CD4-positive, alpha-beta T cell treated with Interleukin-2 at 100 ng/mL for 4 hours (primary cell): ENCODE measurements at regions not wholly inside any gene's neighbourhood (a gene's known extent, or its start where the extent isn't known, plus 50 kb on each side); places are given as distances from the start of the nearest gene placed in this dataset.

Experiments
- DNase-seq: peaks from one replicate; pipeline ENCODE4 v3.0.0-alpha.2; 2020; ENCODE audit warnings: low spot score

DNA sequence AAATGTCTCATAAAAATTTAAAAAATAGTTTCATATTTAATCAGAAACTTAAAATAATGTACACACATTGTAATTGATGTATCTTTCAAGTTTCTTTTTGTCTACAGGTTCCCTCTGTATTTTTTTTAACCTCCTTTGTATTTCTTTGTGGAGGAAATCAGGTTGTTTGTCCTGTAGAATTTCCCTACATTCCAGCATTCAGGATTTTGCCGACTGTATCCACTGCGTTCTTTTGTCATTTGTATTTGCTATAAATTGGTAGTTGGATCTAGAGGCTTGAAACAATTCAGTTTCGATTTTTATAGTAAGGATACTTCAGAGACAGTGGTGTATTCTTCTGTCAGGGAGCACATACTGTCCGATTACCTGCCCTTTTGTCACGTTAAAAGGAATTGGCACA is 367.2 kb downstream of the SOX2 start:
- DNase-seq: no peak

- no peak for DNase-seq
Observed at GRCh38 chr3:182081096-182081495, 369.4 kb downstream of the SOX2 start.

DNA sequence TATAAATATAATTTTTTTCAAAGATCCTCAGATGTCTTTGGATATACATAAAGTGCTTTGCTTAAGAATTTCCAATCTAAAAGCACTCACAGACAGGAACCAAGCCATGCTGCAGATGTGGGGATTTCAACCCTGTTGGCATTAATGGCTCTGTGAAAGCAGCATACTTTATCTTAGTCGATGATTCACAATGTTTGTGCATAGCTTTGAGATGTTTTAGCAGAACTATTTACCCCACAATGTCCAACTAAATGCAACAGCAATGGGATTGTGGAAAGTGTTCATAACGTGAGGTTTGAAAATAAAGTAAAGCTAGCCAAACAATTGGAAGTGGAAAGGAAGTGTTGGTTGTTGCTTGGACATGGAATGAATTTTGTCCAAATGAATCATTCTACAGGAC is 371.4 kb downstream of the SOX2 start:
- DNase-seq: no peak

- no peak for DNase-seq
Observed at GRCh38 chr3:182092662-182093262, 381.0 kb downstream of the SOX2 start.

GRCh38 chr3:182094321-182094720 is 382.6 kb downstream of the SOX2 start:
- DNase-seq: no peak

GRCh38 chr3:182104881-182105280 is 393.2 kb downstream of the SOX2 start:
- no peak for DNase-seq

GRCh38 chr3:182105875-182106274 is 394.1 kb downstream of the SOX2 start:
- no peak for DNase-seq

DNA sequence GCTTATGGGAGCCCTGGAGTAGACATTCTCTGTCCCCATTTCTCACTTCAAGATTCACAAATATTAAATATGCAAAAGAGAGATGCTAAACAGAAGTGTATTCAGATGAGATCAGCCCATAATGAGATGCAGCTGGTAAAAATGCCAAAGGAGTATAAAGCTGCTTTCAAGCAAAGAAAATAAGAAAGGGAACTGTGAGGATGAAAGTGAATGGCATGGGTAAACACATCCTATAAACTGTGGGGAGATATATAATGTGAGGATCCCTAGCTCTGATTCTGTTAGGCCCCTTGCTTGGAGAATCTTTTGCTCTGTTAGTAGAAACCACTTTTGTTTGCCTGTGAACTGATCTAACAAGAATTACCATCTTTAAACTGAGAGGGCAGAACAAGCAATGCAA is 396.6 kb downstream of the SOX2 start:
- DNase-seq: no peak

DNA sequence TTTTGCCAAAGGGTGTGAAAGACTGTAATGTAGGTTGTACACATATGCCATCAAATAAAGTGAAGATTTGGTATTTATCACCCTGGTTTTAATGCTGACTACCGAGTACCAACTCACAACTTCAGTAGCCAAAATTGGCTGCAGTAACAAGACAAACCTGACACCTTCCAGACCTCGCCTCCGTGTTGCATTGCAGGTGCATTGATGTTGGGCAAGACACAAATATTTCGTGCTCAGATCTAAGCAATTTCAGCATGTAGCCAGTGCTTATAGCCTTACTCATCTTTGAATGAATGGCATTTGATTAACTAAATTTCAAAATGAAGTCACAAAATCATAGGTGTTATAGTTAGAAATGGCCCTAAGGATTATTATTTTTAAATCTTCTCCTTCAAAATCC is 400.2 kb downstream of the SOX2 start:
- no peak for DNase-seq

GRCh38 chr3:182115328-182116015 is 403.7 kb downstream of the SOX2 start:
- no peak for DNase-seq

DNA sequence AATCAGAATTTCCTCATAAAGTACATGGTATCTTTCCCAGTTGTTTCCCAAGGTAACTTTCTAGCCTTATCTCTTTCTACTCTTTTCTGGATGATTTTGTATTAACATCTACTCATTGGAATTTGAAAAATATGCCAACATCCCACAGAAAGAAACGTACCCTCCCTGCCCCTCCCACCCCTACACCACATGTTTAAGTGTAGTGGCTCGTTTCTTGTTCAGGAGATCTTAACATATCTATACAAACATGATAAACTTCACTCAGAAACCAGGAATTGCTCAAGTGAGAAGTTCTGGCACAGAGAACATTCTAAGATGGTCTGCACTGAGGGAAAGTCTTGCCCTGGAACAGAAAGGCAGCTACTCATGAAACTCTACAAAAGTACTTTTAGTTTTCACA is 404.7 kb downstream of the SOX2 start:
- DNase-seq: no peak

- no peak for DNase-seq
Observed at GRCh38 chr3:182117131-182117530, 405.4 kb downstream of the SOX2 start.

GRCh38 chr3:182117583-182117982 is 405.9 kb downstream of the SOX2 start:
- no peak for DNase-seq

- no peak for DNase-seq
Observed at GRCh38 chr3:182118066-182118465, 406.3 kb downstream of the SOX2 start.

DNA sequence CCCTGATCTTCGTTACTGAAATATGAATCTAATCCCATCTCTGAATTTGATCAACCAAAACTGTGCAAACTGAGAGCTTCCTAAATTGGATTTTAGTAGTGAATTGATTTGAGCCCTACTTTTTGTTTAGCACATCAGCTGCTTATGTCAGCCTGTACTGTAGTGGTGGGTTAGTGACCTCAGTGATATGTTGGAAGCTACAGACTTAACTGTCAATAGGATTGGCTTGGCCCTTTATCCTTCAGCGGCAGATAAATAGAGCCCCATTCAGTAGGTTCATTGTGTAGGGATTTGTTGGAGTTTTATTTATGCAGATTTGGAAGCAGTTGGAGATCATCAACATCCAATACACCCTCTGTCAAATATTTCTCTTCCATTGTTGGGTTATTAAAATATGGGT is 409.7 kb downstream of the SOX2 start:
- DNase-seq: no peak

DNA sequence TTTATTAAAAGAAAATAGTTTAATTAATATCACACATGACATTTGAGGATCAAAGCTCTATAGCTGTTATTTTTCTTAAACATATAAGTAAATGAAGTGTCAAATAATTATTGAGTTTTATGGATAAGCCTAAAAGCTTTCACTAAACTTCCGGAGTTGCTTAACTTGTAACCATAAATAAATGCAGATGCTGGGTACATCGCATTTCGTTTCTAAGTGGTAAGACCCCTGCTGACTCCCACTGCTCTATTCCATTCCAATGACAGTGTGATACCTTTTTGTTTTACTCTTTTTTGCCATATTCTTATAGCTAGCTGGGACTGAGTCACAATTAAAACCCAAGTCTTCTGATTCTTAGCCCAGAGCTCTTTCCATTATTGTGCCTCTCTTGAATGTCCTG is 411.1 kb downstream of the SOX2 start:
- no peak for DNase-seq

DNA sequence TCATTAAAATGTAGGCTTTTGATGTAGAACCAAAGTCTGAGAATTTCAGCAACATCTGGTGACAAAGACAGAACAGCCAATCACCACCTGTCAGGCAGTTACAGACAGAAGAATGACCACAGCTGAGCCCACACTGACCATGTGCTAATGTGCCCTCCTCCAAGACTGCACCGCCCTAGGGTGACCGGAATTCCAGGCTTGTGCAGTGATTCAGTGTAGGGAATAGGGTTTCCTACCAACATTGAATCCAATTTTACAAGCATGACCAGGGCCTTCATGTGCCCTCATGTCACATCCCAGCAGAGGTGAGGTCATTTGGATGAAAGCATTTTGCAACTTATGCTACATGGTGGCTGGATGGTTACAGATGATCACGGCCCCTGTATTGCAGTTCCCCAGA is 412.5 kb downstream of the SOX2 start:
- no peak for DNase-seq

DNA sequence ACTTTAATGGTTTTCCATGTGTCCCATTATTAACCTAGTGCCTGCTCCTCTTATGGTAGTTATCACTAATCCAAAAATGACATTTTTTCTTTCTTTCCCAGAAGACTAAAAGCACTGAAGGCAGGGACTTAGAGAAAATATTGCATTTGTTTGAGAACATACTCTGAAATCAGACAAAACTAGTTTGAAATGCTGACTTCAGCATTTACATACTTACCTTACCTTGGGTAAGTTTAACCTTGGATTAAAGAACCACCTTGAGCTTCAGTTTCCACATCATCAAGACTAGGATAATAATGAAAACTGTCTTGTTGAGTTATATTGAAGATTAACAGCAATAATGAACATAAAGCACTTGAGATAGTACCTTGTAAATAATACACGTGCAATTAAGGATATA is 413.0 kb downstream of the SOX2 start:
- no peak for DNase-seq

GRCh38 chr3:182129740-182130139 is 418.0 kb downstream of the SOX2 start:
- DNase-seq: no peak

GRCh38 chr3:182133752-182134151 is 422.0 kb downstream of the SOX2 start:
- DNase-seq: no peak

GRCh38 chr3:182135056-182135455 is 423.3 kb downstream of the SOX2 start:
- no peak for DNase-seq

GRCh38 chr3:182136008-182136910 is 424.5 kb downstream of the SOX2 start:
- DNase-seq: no peak

- DNase-seq: no peak
Observed at GRCh38 chr3:182138393-182138792, 426.7 kb downstream of the SOX2 start.
